ENCODE measurements at regions not wholly inside any gene's neighbourhood (a gene's known extent, or its start where the extent isn't known, plus 50 kb on each side); places are given as distances from the start of the nearest gene placed in this dataset.

GRCh38 chr14:53401646-53402045 lies 248.5 kb upstream of the DDHD1 start:
- Histone ChIP-seq H3K9me3 (ENCODE audit: control insufficient read depth, low read depth, low read length) (no peaks in the 10 kb centered on the region), H2AK5ac (ENCODE audit: insufficient read length, low read length) (no peak overlapping the region), H3K79me1 (ENCODE audit: insufficient read depth, low read depth, low read length, poor library complexity, severe bottlenecking) (no peaks in the 10 kb centered on the region), H2BK5ac (ENCODE audit: insufficient read length, low read length) (no peak overlapping the region), H3K9ac (ENCODE audit: extremely low read depth, insufficient read length, low read length) (no peak overlapping the region), H4K8ac (replicated peaks; ENCODE audit: insufficient read length, low read depth, low read length) (no peak overlapping the region), H3K56ac (ENCODE audit: insufficient read length, low read depth, low read length) (no peak overlapping the region), H3T11ph (ENCODE audit: low read length) (no peak overlapping the region), H3K18ac (ENCODE audit: insufficient read length, low read depth, low read length) (no peak overlapping the region), H2BK120ac (ENCODE audit: low read depth, low read length, poor library complexity, severe bottlenecking) (no peak overlapping the region), H4K91ac (ENCODE audit: insufficient read length, low read depth, low read length) (no peak overlapping the region), H3K14ac (ENCODE audit: insufficient read depth, low read length) (no peak overlapping the region), H3K79me2 (ENCODE audit: insufficient read depth, low read length) (no peaks in the 10 kb centered on the region), H3K27me3 (ENCODE audit: insufficient read depth, low read length) (no peaks in the 10 kb centered on the region), H3K23me2 (ENCODE audit: insufficient read length, low read depth, low read length, poor library complexity, severe bottlenecking) (no peaks in the 10 kb centered on the region), H2BK20ac (ENCODE audit: low read depth, low read length, poor library complexity, severe bottlenecking) (no peak overlapping the region), H4K5ac (ENCODE audit: insufficient read length, low read depth, low read length) (no peak overlapping the region), H2BK15ac (ENCODE audit: low read depth, low read length) (no peak overlapping the region), H4K20me1 (ENCODE audit: control insufficient read depth, insufficient read depth, insufficient read length) (no peaks in the 10 kb centered on the region), H3K27ac (ENCODE audit: insufficient read length, low read depth, low read length) (no peak overlapping the region), H2AFZ (ENCODE audit: low read length) (no peak overlapping the region), H3K4me2 (ENCODE audit: insufficient read depth, insufficient read length, low read length) (no peak overlapping the region), H3K4ac (ENCODE audit: low read depth, low read length) (no peak overlapping the region), H2BK12ac (ENCODE audit: insufficient read length, low read depth, low read length) (no peak overlapping the region), H3K23ac (ENCODE audit: insufficient read length, low read depth, low read length) (no peak overlapping the region), H3K4me1 (ENCODE audit: insufficient read depth, low read length) (no peaks in the 10 kb centered on the region)
- Mint-ChIP-seq H3K36me3 (ENCODE audit: insufficient read depth in 1 of 3, low read depth in 3 of 3) (peaks cover 0 to 1% (median 0%) of the 10 kb centered on the region in 3 experiments; a peak in 1 of 7 replicates), H3K9me3 (peaks cover 0 to 2% of the 10 kb centered on the region in 2 experiments; a peak in 2 of 5 replicates), H3K4me3 (no peak overlapping the region), H3K4me1 (peaks cover 0 to 2% of the 10 kb centered on the region in 2 experiments; a peak in 2 of 4 replicates), H3K27me3 (ENCODE audit: low read depth) (no peaks in the 10 kb centered on the region), H3K27ac (no peak overlapping the region)
- no peak for TF ChIP-seq CTCF (conservative IDR thresholded peaks at IDR 0.05)
- no CpG with 5 or more reads among the region's 3 CpGs for WGBS (ENCODE audit: extremely low coverage, insufficient read length, low lambda C conversion rate)
- no peak for DNase-seq
